Trophoblast cell (in vitro differentiated cells and primary cell): ENCODE measurements at regions not wholly inside any gene's neighbourhood (a gene's known extent, or its start where the extent isn't known, plus 50 kb on each side); places are given as distances from the start of the nearest gene placed in this dataset.

Source experiments
- DNase-seq, 2 donors: peaks; one replicate each; pipeline ENCODE4 v3.0.0-alpha.2; 2016
- H2AFZ ChIP-seq: 2 replicates; pipeline ENCODE4 v1.6.1; 2013; ENCODE audit warnings: low read length, moderate library complexity, mild to moderate bottlenecking; ENCODE audit not compliant: insufficient read depth, poor library complexity
- H2AK5ac ChIP-seq: 2 replicates; pipeline ENCODE4 v1.6.1; 2013; ENCODE audit warnings: mild to moderate bottlenecking, low read length
- H2BK120ac ChIP-seq: 2 replicates; pipeline ENCODE4 v1.6.1; 2013; ENCODE audit warnings: low read length, mild to moderate bottlenecking, moderate library complexity; ENCODE audit not compliant: insufficient read depth, poor library complexity
- H2BK12ac ChIP-seq: 2 replicates; pipeline ENCODE4 v1.6.1; 2013; ENCODE audit warnings: mild to moderate bottlenecking, low read length, moderate library complexity
- H2BK5ac ChIP-seq: 2 replicates; pipeline ENCODE4 v1.6.1; 2013; ENCODE audit warnings: low read length, low read depth, moderate library complexity, mild to moderate bottlenecking; ENCODE audit not compliant: poor library complexity
- H3K14ac ChIP-seq: 2 replicates; pipeline ENCODE4 v1.6.1; 2013; ENCODE audit warnings: mild to moderate bottlenecking, low read length
- H3K18ac ChIP-seq: 2 replicates; pipeline ENCODE4 v1.6.1; 2013; ENCODE audit warnings: mild to moderate bottlenecking, low read length
- H3K23ac ChIP-seq: 2 replicates; pipeline ENCODE4 v1.6.1; 2013; ENCODE audit warnings: low read length
- H3K27ac ChIP-seq: 2 replicates; pipeline ENCODE4 v1.5.1; 2013; ENCODE audit warnings: low read depth, mild to moderate bottlenecking, inconsistent platforms, low read length, moderate library complexity
- H3K27me3 ChIP-seq: 2 replicates; pipeline ENCODE4 v1.6.1; 2013; ENCODE audit warnings: inconsistent platforms, mild to moderate bottlenecking, low read length, moderate library complexity; ENCODE audit not compliant: insufficient read depth
- H3K36me3 ChIP-seq, 2 experiments: 1 replicate in 1 of 2; 2 replicates in 1 of 2; pipeline ENCODE4 v1.6.1; 2013; ENCODE audit warnings: low read length in 2 of 2, mild to moderate bottlenecking in 2 of 2, moderate library complexity in 1 of 2; ENCODE audit not compliant: insufficient read depth in 2 of 2, control insufficient read depth in 1 of 2
- H3K4ac ChIP-seq: 2 replicates; pipeline ENCODE4 v1.6.1; 2013; ENCODE audit warnings: low read depth, mild to moderate bottlenecking, low read length, moderate library complexity
- H3K4me1 ChIP-seq, 2 experiments: 1 replicate in 1 of 2; 2 replicates in 1 of 2; pipeline ENCODE4 v1.6.1; 2013; ENCODE audit warnings: low read length in 2 of 2, mild to moderate bottlenecking in 2 of 2, moderate library complexity in 1 of 2; ENCODE audit not compliant: insufficient read depth in 2 of 2, control insufficient read depth in 1 of 2
- H3K4me2 ChIP-seq: 2 replicates; pipeline ENCODE4 v1.6.1; 2013; ENCODE audit warnings: inconsistent platforms, mild to moderate bottlenecking, low read length, moderate library complexity
- H3K4me3 ChIP-seq: 2 replicates; pipeline ENCODE4 v1.5.1; 2013; ENCODE audit warnings: mild to moderate bottlenecking, low read depth, low read length, inconsistent platforms
- H3K79me1 ChIP-seq: one replicate; pipeline ENCODE4 v1.6.1; 2013; ENCODE audit warnings: low read length
- H3K79me2 ChIP-seq: 2 replicates; pipeline ENCODE4 v1.6.1; 2013; ENCODE audit warnings: low read length, mild to moderate bottlenecking; ENCODE audit not compliant: control insufficient read depth, insufficient read depth, poor library complexity
- H3K9ac ChIP-seq: 2 replicates; pipeline ENCODE4 v1.6.1; 2013; ENCODE audit warnings: mild to moderate bottlenecking, low read length
- H3K9me3 ChIP-seq: 2 replicates; pipeline ENCODE4 v1.6.1; 2013; ENCODE audit warnings: low read depth, mild to moderate bottlenecking, control low read depth, inconsistent platforms, low read length; ENCODE audit not compliant: insufficient read depth
- H4K12ac ChIP-seq: 2 replicates; pipeline ENCODE4 v1.6.1; 2013; ENCODE audit warnings: low read depth, mild to moderate bottlenecking, low read length, moderate library complexity
- H4K8ac ChIP-seq: 2 replicates; pipeline ENCODE4 v1.6.1; 2013; ENCODE audit warnings: low read depth, mild to moderate bottlenecking, low read length, moderate library complexity
- H4K91ac ChIP-seq: one replicate; pipeline ENCODE4 v1.6.1; 2013; ENCODE audit warnings: low read depth, mild to moderate bottlenecking, low read length, moderate library complexity
- WGBS: extraction: QIAGEN DNeasy Blood & Tissue Kit; methylation state at CpG from one replicate; pipeline ENCODE4 v1.1.7; 2013; ENCODE audit warnings: missing lambda C conversion rate; ENCODE audit not compliant: insufficient read length, insufficient coverage; ENCODE audit errors: extremely low coverage; 5-methylcytosine and 5-hydroxymethylcytosine counted together

- H3K27me3 ChIP-seq, result no peaks in the 10 kb centered on the region
- no peak overlapping the region for H2AK5ac ChIP-seq
- no peak overlapping the region for H3K23ac ChIP-seq
- no peak overlapping the region for H3K14ac ChIP-seq
- H3K27ac ChIP-seq, result no peak overlapping the region
- no peaks in the 10 kb centered on the region for H3K79me1 ChIP-seq
- H4K8ac ChIP-seq, result no peak overlapping the region
- no CpG with 5 or more reads among the region's 4 CpGs for WGBS
- H2BK5ac ChIP-seq, result no peak overlapping the region
- H3K4me3 ChIP-seq, result no peak overlapping the region
- H3K4ac ChIP-seq, result no peak overlapping the region
- H3K18ac ChIP-seq, result no peak overlapping the region
- no peak overlapping the region for H4K12ac ChIP-seq
- no peaks in the 10 kb centered on the region for H3K79me2 ChIP-seq
- H2BK12ac ChIP-seq, result no peak overlapping the region
- H3K9me3 ChIP-seq, result no peaks in the 10 kb centered on the region
- H3K9ac ChIP-seq, result no peak overlapping the region
- no peak overlapping the region for H3K4me2 ChIP-seq
- no peak overlapping the region for H2AFZ ChIP-seq
- H4K91ac ChIP-seq, result no peak overlapping the region
- H3K4me1 ChIP-seq, result no peaks in the 10 kb centered on the region
- H2BK120ac ChIP-seq, result no peak overlapping the region
- H3K36me3 ChIP-seq, result no peaks in the 10 kb centered on the region
- DNase-seq, result no peak
Measured at GRCh38 chr3:110903771-110904519, 167.7 kb upstream of the NECTIN3 start.

- no peaks in the 10 kb centered on the region for H3K9me3 ChIP-seq
- H2BK12ac ChIP-seq, result no peak overlapping the region
- H3K9ac ChIP-seq, result no peak overlapping the region
- H2BK120ac ChIP-seq, result no peak overlapping the region
- no peak overlapping the region for H2AK5ac ChIP-seq
- no peaks in the 10 kb centered on the region for H3K79me1 ChIP-seq
- H3K4me1 ChIP-seq, result no peaks in the 10 kb centered on the region
- no peak overlapping the region for H4K8ac ChIP-seq
- H2BK5ac ChIP-seq, result no peak overlapping the region
- H3K27ac ChIP-seq, result no peak overlapping the region
- no peak overlapping the region for H4K91ac ChIP-seq
- H3K18ac ChIP-seq, result no peak overlapping the region
- no peak overlapping the region for H3K4me2 ChIP-seq
- H3K14ac ChIP-seq, result no peak overlapping the region
- H3K27me3 ChIP-seq, result no peaks in the 10 kb centered on the region
- H4K12ac ChIP-seq, result no peak overlapping the region
- no CpG with 5 or more reads among the region's 3 CpGs for WGBS
- no peaks in the 10 kb centered on the region for H3K36me3 ChIP-seq
- H3K79me2 ChIP-seq, result no peaks in the 10 kb centered on the region
- H3K23ac ChIP-seq, result no peak overlapping the region
- no peak overlapping the region for H3K4me3 ChIP-seq
- no peak overlapping the region for H2AFZ ChIP-seq
- DNase-seq, result no peak
- no peak overlapping the region for H3K4ac ChIP-seq
Measured at GRCh38 chr3:110904520-110904890, 167.1 kb upstream of the NECTIN3 start.

- H3K9me3 ChIP-seq, result no peaks in the 10 kb centered on the region
- no peaks in the 10 kb centered on the region for H3K4me1 ChIP-seq
- H3K4ac ChIP-seq, result no peak overlapping the region
- H3K79me2 ChIP-seq, result no peaks in the 10 kb centered on the region
- H2BK12ac ChIP-seq, result no peak overlapping the region
- H3K36me3 ChIP-seq, result no peaks in the 10 kb centered on the region
- no peak overlapping the region for H2AFZ ChIP-seq
- H3K14ac ChIP-seq, result no peak overlapping the region
- no peak overlapping the region for H4K91ac ChIP-seq
- no peak overlapping the region for H4K12ac ChIP-seq
- no peaks in the 10 kb centered on the region for H3K27me3 ChIP-seq
- no peak overlapping the region for H2BK5ac ChIP-seq
- no peak overlapping the region for H3K18ac ChIP-seq
- no peak overlapping the region for H3K27ac ChIP-seq
- H4K8ac ChIP-seq, result no peak overlapping the region
- H3K23ac ChIP-seq, result no peak overlapping the region
- no peak for DNase-seq
- no peak overlapping the region for H2AK5ac ChIP-seq
- no peak overlapping the region for H3K4me3 ChIP-seq
- H2BK120ac ChIP-seq, result no peak overlapping the region
- H3K79me1 ChIP-seq, result no peaks in the 10 kb centered on the region
- H3K4me2 ChIP-seq, result no peak overlapping the region
- no peak overlapping the region for H3K9ac ChIP-seq
- WGBS, result no CpG with 5 or more reads among the region's 1 CpG
Measured at GRCh38 chr3:110905121-110905520, 166.5 kb upstream of the NECTIN3 start.

- H2AFZ ChIP-seq, result no peak overlapping the region
- no peak overlapping the region for H3K9ac ChIP-seq
- no peak overlapping the region for H2BK120ac ChIP-seq
- no peak overlapping the region for H4K91ac ChIP-seq
- H3K4me2 ChIP-seq, result no peak overlapping the region
- H3K4ac ChIP-seq, result no peak overlapping the region
- no peak overlapping the region for H3K27ac ChIP-seq
- H3K36me3 ChIP-seq, result no peaks in the 10 kb centered on the region
- WGBS, result no CpG with 5 or more reads among the region's 2 CpGs
- H3K23ac ChIP-seq, result no peak overlapping the region
- no peaks in the 10 kb centered on the region for H3K79me1 ChIP-seq
- H3K4me3 ChIP-seq, result no peak overlapping the region
- no peak for DNase-seq
- no peak overlapping the region for H3K14ac ChIP-seq
- H3K4me1 ChIP-seq, result no peaks in the 10 kb centered on the region
- H4K12ac ChIP-seq, result no peak overlapping the region
- H4K8ac ChIP-seq, result no peak overlapping the region
- no peak overlapping the region for H2BK12ac ChIP-seq
- H3K79me2 ChIP-seq, result no peaks in the 10 kb centered on the region
- no peak overlapping the region for H2BK5ac ChIP-seq
- no peak overlapping the region for H2AK5ac ChIP-seq
- no peaks in the 10 kb centered on the region for H3K27me3 ChIP-seq
- no peak overlapping the region for H3K18ac ChIP-seq
- H3K9me3 ChIP-seq, result no peaks in the 10 kb centered on the region
Measured at GRCh38 chr3:110909839-110910238, 161.8 kb upstream of the NECTIN3 start.
